A673 (cell line): ENCODE measurements at regions not wholly inside any gene's neighbourhood (a gene's known extent, or its start where the extent isn't known, plus 50 kb on each side); places are given as distances from the start of the nearest gene placed in this dataset.

ENCODE experiments used
- EZH2 ChIP-seq: fragments of 200-600 bp; sonication (generic); IDR thresholded peaks from 2 replicates; pipeline ENCODE4 v1.6.1; 2017; ENCODE audit warnings: borderline replicate concordance, low read depth, mild to moderate bottlenecking, mixed read lengths, antibody characterized with exemption, low read length; ENCODE audit not compliant: poor library complexity, severe bottlenecking
- TF ChIP-seq, protein P1 (sequence below): fragments of 300-800, 200-600 bp; sonication (generic); conservative IDR thresholded peaks from 2 replicates; pipeline ENCODE4 v1.5.1; 2017; ENCODE audit warnings: low read depth, mild to moderate bottlenecking, antibody characterized with exemption, low read length, moderate library complexity, mixed read lengths

DNA sequence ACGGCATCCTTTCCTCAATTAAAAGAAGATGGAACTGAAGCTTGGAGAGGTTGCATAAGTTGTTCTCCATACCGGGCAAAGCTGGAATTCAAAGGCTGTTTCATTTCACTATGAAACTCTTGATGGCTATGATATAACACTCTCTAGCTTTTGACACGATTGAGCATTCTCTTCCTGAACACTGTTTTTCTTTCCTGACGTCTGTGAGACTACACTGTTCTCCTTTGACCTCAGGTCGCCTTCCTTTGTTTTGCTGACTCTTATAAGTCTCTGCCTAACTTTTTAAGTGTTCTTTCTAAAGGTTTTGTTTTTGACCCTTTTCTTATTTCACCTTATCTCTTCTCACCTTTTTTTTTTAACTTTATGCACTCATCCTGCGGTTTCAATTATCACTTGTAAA lies 261.8 kb upstream of the LINC00305 start:
- TF ChIP-seq, protein P1, sequence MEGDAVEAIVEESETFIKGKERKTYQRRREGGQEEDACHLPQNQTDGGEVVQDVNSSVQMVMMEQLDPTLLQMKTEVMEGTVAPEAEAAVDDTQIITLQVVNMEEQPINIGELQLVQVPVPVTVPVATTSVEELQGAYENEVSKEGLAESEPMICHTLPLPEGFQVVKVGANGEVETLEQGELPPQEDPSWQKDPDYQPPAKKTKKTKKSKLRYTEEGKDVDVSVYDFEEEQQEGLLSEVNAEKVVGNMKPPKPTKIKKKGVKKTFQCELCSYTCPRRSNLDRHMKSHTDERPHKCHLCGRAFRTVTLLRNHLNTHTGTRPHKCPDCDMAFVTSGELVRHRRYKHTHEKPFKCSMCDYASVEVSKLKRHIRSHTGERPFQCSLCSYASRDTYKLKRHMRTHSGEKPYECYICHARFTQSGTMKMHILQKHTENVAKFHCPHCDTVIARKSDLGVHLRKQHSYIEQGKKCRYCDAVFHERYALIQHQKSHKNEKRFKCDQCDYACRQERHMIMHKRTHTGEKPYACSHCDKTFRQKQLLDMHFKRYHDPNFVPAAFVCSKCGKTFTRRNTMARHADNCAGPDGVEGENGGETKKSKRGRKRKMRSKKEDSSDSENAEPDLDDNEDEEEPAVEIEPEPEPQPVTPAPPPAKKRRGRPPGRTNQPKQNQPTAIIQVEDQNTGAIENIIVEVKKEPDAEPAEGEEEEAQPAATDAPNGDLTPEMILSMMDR = no peak
- TF ChIP-seq EZH2 = no peak
